ENCODE measurements at regions not wholly inside any gene's neighbourhood (a gene's known extent, or its start where the extent isn't known, plus 50 kb on each side); places are given as distances from the start of the nearest gene placed in this dataset.
"Not testable (repeated sequence)": the region's sequence is repeated elsewhere in the genome, so short reads cannot be mapped to it uniquely, and the experiment has no call there.

GRCh38 chr15:96182736-96183513 lies 147.6 kb upstream of the NR2F2 start:
- DNase-seq = no peak

- no peak for DNase-seq
Measured at GRCh38 chr15:96183514-96183850, 147.0 kb upstream of the NR2F2 start.

GRCh38 chr15:96183867-96184266 lies 146.6 kb upstream of the NR2F2 start:
- DNase-seq = no peak

- DNase-seq = no peak
Measured at GRCh38 chr15:96184297-96184696, 146.2 kb upstream of the NR2F2 start.

GRCh38 chr15:96186105-96186504 lies 144.4 kb upstream of the NR2F2 start:
- no peak for DNase-seq

GRCh38 chr15:96187341-96188305 lies 142.9 kb upstream of the NR2F2 start:
- no peak for DNase-seq

GRCh38 chr15:96197721-96198120 lies 132.8 kb upstream of the NR2F2 start:
- DNase-seq = no peak

- no peak for DNase-seq
Measured at GRCh38 chr15:96199111-96199510, 131.4 kb upstream of the NR2F2 start.

GRCh38 chr15:96200357-96200967 lies 130.0 kb upstream of the NR2F2 start:
- DNase-seq = no peak

GRCh38 chr15:96201696-96202095 lies 128.8 kb upstream of the NR2F2 start:
- no peak for DNase-seq

GRCh38 chr15:96205588-96205987 lies 124.9 kb upstream of the NR2F2 start:
- not testable (repeated sequence) for DNase-seq

GRCh38 chr15:96207377-96208006 lies 123.0 kb upstream of the NR2F2 start:
- DNase-seq = no peak

GRCh38 chr15:96209285-96209735 lies 121.2 kb upstream of the NR2F2 start:
- no peak for DNase-seq

GRCh38 chr15:96213045-96213444 lies 117.5 kb upstream of the NR2F2 start:
- DNase-seq = no peak

- no peak for DNase-seq
Measured at GRCh38 chr15:96213896-96214295, 116.6 kb upstream of the NR2F2 start.

- not testable (repeated sequence) for DNase-seq
Measured at GRCh38 chr15:96216481-96216880, 114.0 kb upstream of the NR2F2 start.

- DNase-seq = no peak
Measured at GRCh38 chr15:96217983-96218382, 112.5 kb upstream of the NR2F2 start.

GRCh38 chr15:96218623-96219455 lies 111.7 kb upstream of the NR2F2 start:
- DNase-seq = no peak

- no peak for DNase-seq
Measured at GRCh38 chr15:96219681-96220080, 110.8 kb upstream of the NR2F2 start.

GRCh38 chr15:96220657-96221056 lies 109.8 kb upstream of the NR2F2 start:
- no peak for DNase-seq

GRCh38 chr15:96222981-96223380 lies 107.5 kb upstream of the NR2F2 start:
- DNase-seq = no peak

- DNase-seq = no peak
Measured at GRCh38 chr15:96223939-96224338, 106.6 kb upstream of the NR2F2 start.
